ENCODE measurements at regions not wholly inside any gene's neighbourhood (a gene's known extent, or its start where the extent isn't known, plus 50 kb on each side); places are given as distances from the start of the nearest gene placed in this dataset.

DNA sequence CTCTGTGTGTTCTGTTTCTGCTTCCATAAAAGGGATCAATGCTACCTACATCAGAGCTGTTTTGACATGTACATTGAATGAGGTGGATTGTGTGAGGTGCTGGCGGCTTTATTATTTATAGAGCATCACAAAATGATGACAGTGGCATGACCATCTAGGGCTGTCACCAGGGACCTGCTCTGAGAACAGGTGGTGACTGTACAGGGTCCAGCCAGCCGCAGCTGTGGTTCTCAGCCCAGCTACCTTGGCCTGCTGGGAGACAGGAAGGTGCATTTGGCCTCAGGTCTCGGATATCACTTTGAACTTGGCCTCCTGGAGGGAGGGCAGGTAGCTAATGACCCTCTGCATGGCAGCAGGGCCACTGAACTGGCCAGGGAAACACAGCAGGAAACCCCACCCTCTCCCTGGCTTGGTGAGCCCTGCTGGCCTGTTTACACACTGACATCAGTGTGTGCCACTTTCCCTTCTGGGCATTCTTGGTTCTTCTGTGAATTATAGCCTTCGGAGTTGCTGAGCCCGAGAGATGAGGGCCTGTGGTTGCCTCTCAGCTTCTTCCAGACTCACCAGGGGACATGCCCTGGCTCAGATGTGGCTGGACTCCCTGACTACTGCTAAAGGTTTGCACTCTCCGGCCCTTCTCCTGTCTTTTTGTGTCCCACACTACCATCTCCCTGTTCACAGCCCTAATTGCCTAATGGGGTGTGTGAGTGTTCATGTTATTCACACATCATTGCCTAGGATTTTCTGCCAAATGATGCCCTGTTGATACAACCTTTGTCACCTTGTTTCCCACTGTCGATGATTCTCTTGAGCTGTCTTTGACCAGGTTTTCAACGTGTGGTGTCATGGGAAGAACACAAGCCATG lies 109.2 kb upstream of the RAB12 start:
- TF ChIP-seq CTCF (conservative IDR thresholded peaks at IDR 0.05; ENCODE audit: low read length) (no peak), EZH2phosphoT487 (IDR thresholded peaks at IDR 0.05; ENCODE audit: borderline replicate concordance) (no peak)
